ENCODE measurements at regions not wholly inside any gene's neighbourhood (a gene's known extent, or its start where the extent isn't known, plus 50 kb on each side); places are given as distances from the start of the nearest gene placed in this dataset.
"Not testable (repeated sequence)": the region's sequence is repeated elsewhere in the genome, so short reads cannot be mapped to it uniquely, and the experiment has no call there.

DNA sequence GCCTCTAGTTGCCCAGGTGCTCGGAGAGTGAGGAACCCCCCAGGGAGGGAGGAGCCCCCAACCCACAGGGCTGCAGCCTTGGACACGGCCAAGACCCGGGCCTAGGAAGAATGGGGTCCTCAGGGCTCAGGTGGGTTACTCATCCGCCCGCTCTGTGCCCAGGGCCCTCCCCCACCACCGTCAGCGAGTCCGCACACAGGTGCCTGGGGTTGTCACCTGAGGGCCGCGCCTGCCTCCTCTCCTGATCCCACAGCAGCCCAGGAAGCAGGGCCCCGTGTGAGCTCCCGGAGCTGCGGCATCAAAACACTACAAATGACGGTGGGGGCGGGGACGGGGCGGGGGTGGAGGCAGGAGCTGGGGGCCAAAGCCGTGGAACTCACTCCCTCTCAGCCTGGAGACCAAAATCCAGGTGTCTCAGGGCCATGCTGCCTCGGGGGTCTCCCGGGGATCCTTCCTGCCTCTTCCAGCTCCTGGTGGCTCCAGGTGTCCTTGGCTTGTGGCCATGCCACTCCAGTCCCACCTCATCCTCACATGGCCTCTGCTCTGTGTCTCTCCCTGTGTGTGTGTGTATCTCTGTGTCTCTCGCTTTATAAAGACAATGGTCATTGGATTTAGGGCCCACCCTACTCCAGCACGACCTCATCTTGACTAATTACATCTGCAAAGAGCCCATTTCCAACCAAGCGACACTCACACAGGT lies 172.7 kb downstream of the NPIPB11 start:
- TF ChIP-seq, protein P1, sequence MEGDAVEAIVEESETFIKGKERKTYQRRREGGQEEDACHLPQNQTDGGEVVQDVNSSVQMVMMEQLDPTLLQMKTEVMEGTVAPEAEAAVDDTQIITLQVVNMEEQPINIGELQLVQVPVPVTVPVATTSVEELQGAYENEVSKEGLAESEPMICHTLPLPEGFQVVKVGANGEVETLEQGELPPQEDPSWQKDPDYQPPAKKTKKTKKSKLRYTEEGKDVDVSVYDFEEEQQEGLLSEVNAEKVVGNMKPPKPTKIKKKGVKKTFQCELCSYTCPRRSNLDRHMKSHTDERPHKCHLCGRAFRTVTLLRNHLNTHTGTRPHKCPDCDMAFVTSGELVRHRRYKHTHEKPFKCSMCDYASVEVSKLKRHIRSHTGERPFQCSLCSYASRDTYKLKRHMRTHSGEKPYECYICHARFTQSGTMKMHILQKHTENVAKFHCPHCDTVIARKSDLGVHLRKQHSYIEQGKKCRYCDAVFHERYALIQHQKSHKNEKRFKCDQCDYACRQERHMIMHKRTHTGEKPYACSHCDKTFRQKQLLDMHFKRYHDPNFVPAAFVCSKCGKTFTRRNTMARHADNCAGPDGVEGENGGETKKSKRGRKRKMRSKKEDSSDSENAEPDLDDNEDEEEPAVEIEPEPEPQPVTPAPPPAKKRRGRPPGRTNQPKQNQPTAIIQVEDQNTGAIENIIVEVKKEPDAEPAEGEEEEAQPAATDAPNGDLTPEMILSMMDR (conservative IDR thresholded peaks at IDR 0.05; ENCODE audit: low read length), result not testable (repeated sequence)
- not testable (repeated sequence) for TF ChIP-seq EZH2phosphoT487 (IDR thresholded peaks at IDR 0.05; ENCODE audit: borderline replicate concordance)

Measured in Loucy (cell line).